ENCODE measurements at regions not wholly inside any gene's neighbourhood (a gene's known extent, or its start where the extent isn't known, plus 50 kb on each side); places are given as distances from the start of the nearest gene placed in this dataset.

GRCh38 chr7:26508917-26509316 is 217.3 kb downstream of the SNX10 start:
- TF ChIP-seq CTCF (conservative IDR thresholded peaks at IDR 0.05 in 1 of 2, IDR thresholded peaks at IDR 0.05 in 1 of 2; ENCODE audit: low read depth in 1 of 2, low read length in 2 of 2) (no peak), EZH2 (IDR thresholded peaks at IDR 0.05; ENCODE audit: low read length, missing control alignments) (no peak)
